Stimulated activated naive B cell treated with anti-CD40 and anti-IgM and Interleukin-4, amounts not matched to agents 10 μg/mL and 1 μg/mL and 100 μg/mL, for 72 hours (primary cell): ENCODE measurements at regions not wholly inside any gene's neighbourhood (a gene's known extent, or its start where the extent isn't known, plus 50 kb on each side); places are given as distances from the start of the nearest gene placed in this dataset.

Experiments
- ATAC-seq, 2 donors: fragments of 150-1000 bp; cut with Tn5 transposase; replicated peaks; 2 replicates each; pipeline ENCODE4 v1.10.0; 2021; ENCODE audit warnings: moderate library complexity in 1 of 2
- DNase-seq: peaks from one replicate; pipeline ENCODE4 v3.0.0; 2021
- H3K27ac Mint-ChIP-seq: one replicate; pipeline ENCODE4 v1.8.0; 2022; ENCODE audit warnings: mild to moderate bottlenecking, mixed read lengths
- H3K27me3 Mint-ChIP-seq, 2 donors: one replicate each; pipeline ENCODE4 v1.8.0; 2022; ENCODE audit warnings: mixed read lengths in 2 of 2
- H3K36me3 Mint-ChIP-seq, 2 donors: one replicate each; pipeline ENCODE4 v1.8.0; 2022; ENCODE audit warnings: mixed read lengths in 2 of 2, mild to moderate bottlenecking in 1 of 2
- H3K4me1 Mint-ChIP-seq, 2 donors: one replicate each; pipeline ENCODE4 v1.8.0; 2022; ENCODE audit warnings: mixed read lengths in 2 of 2, mild to moderate bottlenecking in 1 of 2
- H3K4me3 Mint-ChIP-seq, 2 donors: one replicate each; pipeline ENCODE4 v1.8.0; 2022; ENCODE audit warnings: mild to moderate bottlenecking in 2 of 2, mixed read lengths in 2 of 2, moderate library complexity in 1 of 2
- H3K9me3 Mint-ChIP-seq, 2 donors: one replicate each; pipeline ENCODE4 v1.8.0; 2022; ENCODE audit warnings: mixed read lengths in 2 of 2, mild to moderate bottlenecking in 1 of 2

DNA sequence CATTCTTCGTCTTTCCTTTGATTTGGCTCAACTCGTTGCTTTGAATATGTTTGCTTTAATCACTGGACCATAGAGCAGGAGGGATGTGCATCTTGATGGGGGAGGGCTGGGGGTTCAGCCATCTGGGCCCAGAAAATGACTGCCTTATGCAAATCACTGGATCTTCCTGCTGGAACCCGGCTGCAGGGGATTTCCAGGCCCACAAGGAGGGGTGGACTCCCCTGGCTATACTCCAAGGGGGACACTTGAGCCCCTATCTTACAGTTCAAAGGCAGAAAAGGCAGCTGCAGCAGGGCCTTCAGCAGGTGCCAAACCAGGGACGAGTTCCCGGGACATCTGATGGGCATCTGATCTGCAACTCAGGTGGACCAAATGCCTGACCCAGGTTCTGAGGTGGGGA lies 122.5 kb downstream of the DICER1 start:
- H3K27me3 Mint-ChIP-seq: peaks cover 12 to 38% of the 10 kb centered on the region in 2 donors
- DNase-seq (no peak), ATAC-seq (no peak)
- no peak overlapping the region for H3K27ac Mint-ChIP-seq
- peaks cover 0 to 8% of the 10 kb centered on the region in 2 donors for H3K4me1 Mint-ChIP-seq
- H3K9me3 Mint-ChIP-seq: peaks cover 0 to 4% of the 10 kb centered on the region in 2 donors
- H3K4me3 Mint-ChIP-seq: no peak overlapping the region
- no peaks in the 10 kb centered on the region for H3K36me3 Mint-ChIP-seq

- Mint-ChIP-seq H3K4me1 (peaks cover 0 to 8% of the 10 kb centered on the region in 2 donors), H3K9me3 (peaks cover 2 to 11% of the 10 kb centered on the region in 2 donors), H3K4me3 (no peak overlapping the region), H3K27me3 (peaks cover 15 to 32% of the 10 kb centered on the region in 2 donors), H3K36me3 (no peaks in the 10 kb centered on the region), H3K27ac (no peak overlapping the region)
- DNase-seq: no peak
- ATAC-seq: no peak
These were observed 123.4 kb downstream of the DICER1 start for GRCh38 chr14:95033682-95034632.

GRCh38 chr14:95033031-95033430 lies 124.3 kb downstream of the DICER1 start:
- Mint-ChIP-seq H3K4me1 (peaks cover 0 to 8% of the 10 kb centered on the region in 2 donors), H3K9me3 (peaks cover 2 to 12% of the 10 kb centered on the region in 2 donors), H3K36me3 (no peaks in the 10 kb centered on the region), H3K27me3 (peaks cover 15 to 26% of the 10 kb centered on the region in 2 donors), H3K4me3 (no peak overlapping the region), H3K27ac (no peak overlapping the region)
- DNase-seq (no peak), ATAC-seq (no peak)

- H3K36me3 Mint-ChIP-seq: no peaks in the 10 kb centered on the region
- H3K4me3 Mint-ChIP-seq: no peak overlapping the region
- DNase-seq (no peak), ATAC-seq (no peak)
- H3K4me1 Mint-ChIP-seq: no peaks in the 10 kb centered on the region
- H3K27ac Mint-ChIP-seq: no peak overlapping the region
- H3K9me3 Mint-ChIP-seq: peaks cover 4 to 8% of the 10 kb centered on the region in 2 donors
- H3K27me3 Mint-ChIP-seq: peaks cover 12 to 22% of the 10 kb centered on the region in 2 donors
These were observed 130.4 kb downstream of the DICER1 start for GRCh38 chr14:95026851-95027463.

DNA sequence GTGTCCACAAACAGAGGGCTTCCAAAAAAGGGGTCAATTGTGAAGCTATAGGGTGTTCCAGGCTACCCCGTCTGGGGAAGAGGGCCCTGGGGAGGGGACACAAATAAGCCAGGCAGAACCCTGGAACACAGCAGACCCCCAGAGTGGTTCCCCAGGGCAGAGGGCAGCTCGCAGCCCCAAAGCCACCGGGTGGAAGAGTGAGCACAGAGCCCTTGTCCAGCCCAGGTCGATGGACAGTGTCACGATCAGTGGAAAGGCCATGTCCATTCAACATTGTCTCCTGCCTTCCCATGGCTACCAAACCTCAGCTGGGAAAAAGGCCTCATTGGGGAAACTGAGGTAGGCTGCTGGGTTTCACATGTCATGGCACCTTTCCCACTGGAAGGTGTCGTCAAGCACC lies 131.4 kb downstream of the DICER1 start:
- H3K27me3 Mint-ChIP-seq: peaks cover 12 to 26% of the 10 kb centered on the region in 2 donors
- H3K36me3 Mint-ChIP-seq: peaks cover 0 to 4% of the 10 kb centered on the region in 2 donors
- H3K9me3 Mint-ChIP-seq: peaks cover 8 to 17% of the 10 kb centered on the region in 2 donors
- no peak overlapping the region for H3K27ac Mint-ChIP-seq
- ATAC-seq (no peak), DNase-seq (no peak)
- no peaks in the 10 kb centered on the region for H3K4me1 Mint-ChIP-seq
- H3K4me3 Mint-ChIP-seq: no peak overlapping the region

GRCh38 chr14:95025218-95025617 lies 132.1 kb downstream of the DICER1 start:
- Mint-ChIP-seq H3K36me3 (peaks cover 0 to 4% of the 10 kb centered on the region in 2 donors), H3K27ac (no peak overlapping the region), H3K4me3 (no peak overlapping the region), H3K9me3 (peaks cover 8 to 17% of the 10 kb centered on the region in 2 donors), H3K27me3 (peaks cover 12 to 28% of the 10 kb centered on the region in 2 donors), H3K4me1 (no peaks in the 10 kb centered on the region)
- DNase-seq (no peak), ATAC-seq (no peak)

- H3K27me3 Mint-ChIP-seq: peaks cover 12 to 29% of the 10 kb centered on the region in 2 donors
These were observed 132.9 kb downstream of the DICER1 start for GRCh38 chr14:95024380-95024779.

DNA sequence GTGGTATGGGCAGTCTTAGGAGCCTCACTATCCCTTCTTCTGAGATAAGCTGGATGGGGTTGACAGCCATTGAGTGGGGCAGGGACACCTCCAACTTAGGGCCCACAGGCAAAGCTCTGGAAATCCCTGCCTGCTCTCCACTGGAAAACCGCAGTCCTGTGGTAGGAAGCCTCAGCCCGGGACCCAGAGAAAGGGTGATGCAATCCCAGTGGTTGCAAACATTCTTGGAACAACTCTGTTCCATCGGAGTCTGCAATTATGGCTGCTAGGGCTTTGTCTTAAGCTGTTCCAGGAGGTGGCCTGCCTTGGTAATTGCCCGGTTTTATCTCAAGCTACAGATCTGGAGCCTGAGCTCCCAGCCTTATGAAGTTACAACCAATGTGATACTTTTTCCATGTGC lies 133.4 kb downstream of the DICER1 start:
- DNase-seq (no peak), ATAC-seq (no peak)
- no peak overlapping the region for H3K27ac Mint-ChIP-seq
- H3K36me3 Mint-ChIP-seq: peaks cover 0 to 4% of the 10 kb centered on the region in 2 donors
- no peak overlapping the region for H3K4me3 Mint-ChIP-seq
- peaks cover 12 to 24% of the 10 kb centered on the region in 2 donors for H3K27me3 Mint-ChIP-seq
- peaks cover 6 to 10% of the 10 kb centered on the region in 2 donors for H3K9me3 Mint-ChIP-seq
- H3K4me1 Mint-ChIP-seq: no peaks in the 10 kb centered on the region

More at GRCh38 chr14:95024380-95024779, 132.9 kb downstream of the DICER1 start:
- H3K36me3 Mint-ChIP-seq: peaks cover 0 to 4% of the 10 kb centered on the region in 2 donors
- H3K4me1 Mint-ChIP-seq: no peaks in the 10 kb centered on the region
- no peak overlapping the region for H3K4me3 Mint-ChIP-seq
- H3K27ac Mint-ChIP-seq: no peak overlapping the region
- no peak for ATAC-seq
- peaks cover 7 to 14% of the 10 kb centered on the region in 2 donors for H3K9me3 Mint-ChIP-seq
- DNase-seq: no peak

GRCh38 chr14:95023115-95023514 lies 134.2 kb downstream of the DICER1 start:
- no peak for ATAC-seq
- DNase-seq: no peak
- peaks cover 14 to 22% of the 10 kb centered on the region in 2 donors for H3K27me3 Mint-ChIP-seq
- no peak overlapping the region for H3K27ac Mint-ChIP-seq
- peaks cover 6 to 10% of the 10 kb centered on the region in 2 donors for H3K9me3 Mint-ChIP-seq
- H3K4me1 Mint-ChIP-seq: no peaks in the 10 kb centered on the region
- peaks cover 0 to 4% of the 10 kb centered on the region in 2 donors for H3K36me3 Mint-ChIP-seq
- no peak overlapping the region for H3K4me3 Mint-ChIP-seq

GRCh38 chr14:95021588-95021987 lies 135.7 kb downstream of the DICER1 start:
- ATAC-seq (no peak), DNase-seq (no peak)
- H3K9me3 Mint-ChIP-seq: peaks cover 6 to 10% of the 10 kb centered on the region in 2 donors
- peaks cover 14 to 20% of the 10 kb centered on the region in 2 donors for H3K27me3 Mint-ChIP-seq
- H3K27ac Mint-ChIP-seq: no peak overlapping the region
- H3K36me3 Mint-ChIP-seq: peaks cover 0 to 4% of the 10 kb centered on the region in 2 donors
- no peaks in the 10 kb centered on the region for H3K4me1 Mint-ChIP-seq
- no peak overlapping the region for H3K4me3 Mint-ChIP-seq

- DNase-seq (no peak), ATAC-seq (no peak)
- Mint-ChIP-seq H3K4me1 (no peaks in the 10 kb centered on the region), H3K27ac (no peak overlapping the region), H3K36me3 (peaks cover 0 to 4% of the 10 kb centered on the region in 2 donors), H3K27me3 (peaks cover 12% of the 10 kb centered on the region in 2 donors), H3K9me3 (peaks cover 6 to 10% of the 10 kb centered on the region in 2 donors), H3K4me3 (no peak overlapping the region)
These were observed 138.5 kb downstream of the DICER1 start for GRCh38 chr14:95018821-95019220.

- Mint-ChIP-seq H3K27me3 (peaks cover 6 to 31% of the 10 kb centered on the region in 2 donors), H3K4me1 (no peaks in the 10 kb centered on the region), H3K27ac (no peak overlapping the region), H3K9me3 (no peaks in the 10 kb centered on the region), H3K4me3 (no peak overlapping the region), H3K36me3 (no peaks in the 10 kb centered on the region)
- no peak for ATAC-seq
- DNase-seq: no peak
These were observed 142.3 kb downstream of the DICER1 start for GRCh38 chr14:95015046-95015445.

DNA sequence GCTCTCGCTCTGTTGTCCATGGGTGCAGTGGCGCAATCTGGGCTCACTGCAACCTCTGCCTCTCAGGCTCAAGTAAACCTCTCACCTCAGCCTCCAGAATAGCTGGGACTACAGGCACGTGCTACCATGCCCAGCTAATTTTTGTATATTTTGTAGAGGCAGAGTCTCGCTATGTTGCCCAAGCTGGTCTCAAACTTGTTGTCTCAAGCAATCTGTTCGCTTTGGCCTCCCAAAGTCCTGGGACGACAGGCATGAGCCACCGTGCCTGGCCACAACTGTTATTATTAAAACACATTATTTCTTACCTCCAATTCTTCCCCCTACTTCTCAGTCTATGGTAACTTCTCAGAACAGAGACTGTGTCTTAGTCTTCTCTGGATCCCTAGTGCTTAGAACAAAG lies 143.3 kb downstream of the DICER1 start:
- DNase-seq: no peak
- Mint-ChIP-seq H3K27me3 (peaks cover 9 to 33% of the 10 kb centered on the region in 2 donors), H3K4me3 (no peak overlapping the region), H3K4me1 (no peaks in the 10 kb centered on the region), H3K9me3 (no peaks in the 10 kb centered on the region), H3K36me3 (no peaks in the 10 kb centered on the region), H3K27ac (no peak overlapping the region)
- no peak for ATAC-seq

GRCh38 chr14:95011445-95012006 lies 145.8 kb downstream of the DICER1 start:
- no peak for DNase-seq
- Mint-ChIP-seq H3K36me3 (no peaks in the 10 kb centered on the region), H3K4me1 (no peaks in the 10 kb centered on the region), H3K9me3 (no peaks in the 10 kb centered on the region), H3K4me3 (no peak overlapping the region), H3K27ac (no peak overlapping the region), H3K27me3 (peaks cover 23 to 44% of the 10 kb centered on the region in 2 donors)
- ATAC-seq: no peak
